Left renal pelvis (tissue), 4 donors: ENCODE measurements at regions not wholly inside any gene's neighbourhood (a gene's known extent, or its start where the extent isn't known, plus 50 kb on each side); places are given as distances from the start of the nearest gene placed in this dataset.

Source experiments
- DNase-seq, 4 donors: peaks; one replicate each; pipeline ENCODE4 v3.0.0-alpha.2; 2013; ENCODE audit warnings: low read depth in 4 of 4, low spot score in 3 of 4

- DNase-seq, result no peak
Observed at GRCh38 chr20:52420805-52421204, 229.2 kb upstream of the ZFP64 start.

GRCh38 chr20:52419205-52419604, 227.6 kb upstream of the ZFP64 start:
- no peak for DNase-seq

- no peak for DNase-seq
Observed at GRCh38 chr20:52416953-52417352, 225.4 kb upstream of the ZFP64 start.

- no peak for DNase-seq
Observed at GRCh38 chr20:52411611-52412010, 220.0 kb upstream of the ZFP64 start.

- DNase-seq, result no peak
Observed at GRCh38 chr20:52410731-52411234, 219.2 kb upstream of the ZFP64 start.

GRCh38 chr20:52410182-52410647, 218.6 kb upstream of the ZFP64 start:
- DNase-seq, result no peak

GRCh38 chr20:52405986-52406385, 214.4 kb upstream of the ZFP64 start:
- DNase-seq, result no peak

- no peak for DNase-seq
Observed at GRCh38 chr20:52405417-52405816, 213.8 kb upstream of the ZFP64 start.

GRCh38 chr20:52404671-52405070, 213.1 kb upstream of the ZFP64 start:
- DNase-seq, result no peak

GRCh38 chr20:52402950-52403349, 211.4 kb upstream of the ZFP64 start:
- DNase-seq, result no peak

GRCh38 chr20:52402514-52402913, 210.9 kb upstream of the ZFP64 start:
- DNase-seq, result no peak

- DNase-seq, result no peak
Observed at GRCh38 chr20:52401431-52401830, 209.9 kb upstream of the ZFP64 start.

GRCh38 chr20:52399352-52399751, 207.8 kb upstream of the ZFP64 start:
- no peak for DNase-seq

- no peak for DNase-seq
Observed at GRCh38 chr20:52389606-52390005, 198.0 kb upstream of the ZFP64 start.

GRCh38 chr20:52383995-52384621, 192.5 kb upstream of the ZFP64 start:
- DNase-seq, result no peak

- no peak for DNase-seq
Observed at GRCh38 chr20:52382933-52383332, 191.4 kb upstream of the ZFP64 start.

GRCh38 chr20:52379723-52380336, 188.3 kb upstream of the ZFP64 start:
- DNase-seq, result no peak

- DNase-seq, result no peak
Observed at GRCh38 chr20:52372169-52372568, 180.6 kb upstream of the ZFP64 start.

GRCh38 chr20:52365688-52366087, 174.1 kb upstream of the ZFP64 start:
- DNase-seq, result no peak

GRCh38 chr20:52364405-52364804, 172.8 kb upstream of the ZFP64 start:
- no peak for DNase-seq

GRCh38 chr20:52361650-52362049, 170.1 kb upstream of the ZFP64 start:
- DNase-seq, result no peak

GRCh38 chr20:52349806-52350205, 158.2 kb upstream of the ZFP64 start:
- no peak for DNase-seq
